GM23338 (cell line): ENCODE measurements at regions not wholly inside any gene's neighbourhood (a gene's known extent, or its start where the extent isn't known, plus 50 kb on each side); places are given as distances from the start of the nearest gene placed in this dataset.

Source experiments
- ATAC-seq: fragments of 200-7000 bp; cut with Tn5 transposase; 3 replicates; pipeline ENCODE4 v1.9.1; 2020
- DNase-seq: peaks from one replicate; pipeline ENCODE4 v3.0.0-alpha.2; 2015; ENCODE audit warnings: low spot score
- H2AFZ ChIP-seq: fragments of 200-600 bp; sonication (generic); 2 replicates; pipeline ENCODE4 v1.8.0; 2016; ENCODE audit warnings: antibody characterized with exemption, mild to moderate bottlenecking, moderate library complexity
- H3F3A ChIP-seq: fragments of 200-600 bp; sonication (generic); replicated peaks from 2 replicates; pipeline ENCODE4 v1.8.0; 2017; ENCODE audit warnings: antibody characterized with exemption, mixed run types, low read depth
- H3K27ac ChIP-seq: fragments of 200-600 bp; sonication (generic); 2 replicates; pipeline ENCODE4 v1.6.1; 2016; ENCODE audit warnings: low read depth
- H3K27me3 ChIP-seq: fragments of 200-600 bp; sonication (generic); 2 replicates; pipeline ENCODE4 v1.8.0; 2016; ENCODE audit warnings: mild to moderate bottlenecking, mixed run types, moderate library complexity; ENCODE audit not compliant: insufficient read depth
- H3K36me3 ChIP-seq: fragments of 200-600 bp; sonication (generic); 2 replicates; pipeline ENCODE4 v1.8.0; 2016; ENCODE audit warnings: mild to moderate bottlenecking; ENCODE audit not compliant: insufficient read depth
- H3K4me1 ChIP-seq: fragments of 200-600 bp; sonication (generic); 2 replicates; pipeline ENCODE4 v1.8.0; 2016; ENCODE audit warnings: mild to moderate bottlenecking, moderate library complexity; ENCODE audit not compliant: insufficient read depth
- H3K4me2 ChIP-seq: fragments of 200-600 bp; sonication (generic); 2 replicates; pipeline ENCODE4 v1.7.1; 2017; ENCODE audit warnings: mixed run types
- H3K4me3 ChIP-seq: fragments of 200-600 bp; sonication (generic); 2 replicates; pipeline ENCODE4 v1.6.1; 2016; ENCODE audit warnings: mixed run types
- H3K79me2 ChIP-seq: fragments of 200-600 bp; sonication (generic); replicated peaks from 2 replicates; pipeline ENCODE4 v1.8.0; 2017; ENCODE audit warnings: mild to moderate bottlenecking; ENCODE audit not compliant: insufficient read depth
- H3K9me2 ChIP-seq: fragments of 200-600 bp; sonication (generic); 2 replicates; pipeline ENCODE4 v1.8.0; 2017; ENCODE audit not compliant: insufficient read depth
- H4K20me1 ChIP-seq: fragments of 200-600 bp; sonication (generic); replicated peaks from 2 replicates; pipeline ENCODE4 v1.8.0; 2017; ENCODE audit warnings: mild to moderate bottlenecking; ENCODE audit not compliant: insufficient read depth
- H3K27ac Mint-ChIP-seq: 2 replicates; pipeline ENCODE4 v1.8.0; 2020; ENCODE audit warnings: inconsistent platforms, mild to moderate bottlenecking, moderate library complexity, mixed read lengths
- H3K27me3 Mint-ChIP-seq: 3 replicates; pipeline ENCODE4 v1.8.0; 2022; ENCODE audit warnings: low read depth, mild to moderate bottlenecking, moderate library complexity, mixed read lengths, inconsistent platforms; ENCODE audit not compliant: insufficient read depth, poor library complexity
- H3K36me3 Mint-ChIP-seq: 3 replicates; pipeline ENCODE4 v1.8.0; 2021; ENCODE audit warnings: low read depth, mild to moderate bottlenecking, inconsistent platforms, moderate library complexity, mixed read lengths
- H3K4me1 Mint-ChIP-seq: 3 replicates; pipeline ENCODE4 v1.8.0; 2020; ENCODE audit warnings: mild to moderate bottlenecking, inconsistent platforms, mixed read lengths
- H3K4me3 Mint-ChIP-seq: 3 replicates; pipeline ENCODE4 v1.8.0; 2021; ENCODE audit warnings: moderate library complexity, mild to moderate bottlenecking, inconsistent platforms, mixed read lengths
- H3K9me3 Mint-ChIP-seq: 3 replicates; pipeline ENCODE4 v1.8.0; 2020; ENCODE audit warnings: moderate library complexity, mild to moderate bottlenecking, inconsistent platforms, mixed read lengths
- CREB1 ChIP-seq: fragments of 250-450 bp; sonication (Bioruptor Pico); IDR thresholded peaks from 2 replicates; pipeline ENCODE4 v1.5.0; 2020; ENCODE audit warnings: low read depth, mild to moderate bottlenecking, moderate library complexity
- CTCF ChIP-seq, 2 experiments: fragments of 200-600 bp in 1 of 2; sonication (generic) in 1 of 2; conservative IDR thresholded peaks; 2 replicates each; pipeline versions ENCODE4 v1.5.1 to v1.6.1; 2016 to 2017; ENCODE audit warnings: antibody characterized with exemption in 2 of 2, low read depth in 2 of 2, mild to moderate bottlenecking in 2 of 2, moderate library complexity in 1 of 2
- ETS1 ChIP-seq: IDR thresholded peaks from 2 replicates; pipeline ENCODE4 v1.6.1; 2016; ENCODE audit warnings: antibody characterized with exemption
- EZH2 ChIP-seq: fragments of 200-600 bp; sonication (generic); IDR thresholded peaks from one replicate; pipeline ENCODE4 v1.8.0; 2017; ENCODE audit warnings: antibody characterized with exemption, mild to moderate bottlenecking, low read depth; ENCODE audit not compliant: unreplicated experiment
- EZH2phosphoT487 ChIP-seq: fragments of 200-600 bp; sonication (generic); IDR thresholded peaks from one replicate; pipeline ENCODE4 v1.8.1; 2018; ENCODE audit warnings: antibody characterized with exemption; ENCODE audit not compliant: unreplicated experiment
- JUNB ChIP-seq: IDR thresholded peaks from one replicate; pipeline ENCODE4 v1.6.1; 2016; ENCODE audit warnings: antibody characterized with exemption; ENCODE audit not compliant: unreplicated experiment
- NANOG ChIP-seq: IDR thresholded peaks from 2 replicates; pipeline ENCODE4 v1.6.1; 2016; ENCODE audit warnings: antibody characterized with exemption, borderline replicate concordance
- POLR2AphosphoS5 ChIP-seq: IDR thresholded peaks from 2 replicates; pipeline ENCODE4 v1.6.1; 2016; ENCODE audit warnings: antibody characterized with exemption, low read depth
- REST ChIP-seq: IDR thresholded peaks from one replicate; pipeline ENCODE4 v1.6.1; 2018; ENCODE audit warnings: antibody characterized with exemption; ENCODE audit not compliant: unreplicated experiment
- STAT1 ChIP-seq: IDR thresholded peaks from one replicate; pipeline ENCODE4 v1.6.1; 2016; ENCODE audit warnings: antibody characterized with exemption; ENCODE audit not compliant: unreplicated experiment
- ZNF114 ChIP-seq: fragments of 250-450 bp; sonication (Bioruptor Pico); IDR thresholded peaks from 2 replicates; pipeline ENCODE4 v1.5.0; 2020; ENCODE audit warnings: mild to moderate bottlenecking, moderate library complexity
- ZNF331 ChIP-seq: fragments of 250-450 bp; sonication (Bioruptor Pico); IDR thresholded peaks from 2 replicates; pipeline ENCODE4 v1.5.0; 2020; ENCODE audit warnings: low read depth, mild to moderate bottlenecking, moderate library complexity
- ZNF462 ChIP-seq: fragments of 250-450 bp; sonication (Bioruptor Pico); IDR thresholded peaks from 2 replicates; pipeline ENCODE4 v1.5.0; 2020; ENCODE audit warnings: mild to moderate bottlenecking, moderate library complexity

GRCh38 chr4:38320833-38321232 is 343.2 kb upstream of the KLF3 start:
- Mint-ChIP-seq H3K36me3 (peaks cover 17% of the 10 kb centered on the region), H3K27ac (no peak overlapping the region), H3K27me3 (no peaks in the 10 kb centered on the region), H3K4me3 (no peak overlapping the region), H3K4me1 (peaks cover 16% of the 10 kb centered on the region), H3K9me3 (peaks cover 15% of the 10 kb centered on the region)
- TF ChIP-seq POLR2AphosphoS5 (no peak), EZH2 (no peak), STAT1 (no peak), ETS1 (no peak), REST (no peak), NANOG (no peak), ZNF331 (CRISPR knock-in tag) (no peak), ZNF462 (CRISPR knock-in tag) (no peak), CREB1 (CRISPR knock-in tag) (no peak), JUNB (no peak), ZNF114 (CRISPR knock-in tag) (no peak), EZH2phosphoT487 (no peak), CTCF (conservative IDR thresholded peaks at IDR 0.05; ENCODE audit: low read depth in 2 of 2) (no peak)
- Histone ChIP-seq H3K4me2 (no peak overlapping the region), H3K27me3 (no peaks in the 10 kb centered on the region), H3K27ac (no peak overlapping the region), H3F3A (no peaks in the 10 kb centered on the region), H3K4me3 (no peak overlapping the region), H4K20me1 (no peaks in the 10 kb centered on the region), H3K4me1 (peaks cover 12% of the 10 kb centered on the region), H3K79me2 (no peaks in the 10 kb centered on the region), H2AFZ (no peak overlapping the region), H3K36me3 (no peaks in the 10 kb centered on the region), H3K9me2 (peaks cover 10% of the 10 kb centered on the region; the same call in 1 of the 2 replicates)
- ATAC-seq (no peak), DNase-seq (no peak)
